Subcutaneous abdominal adipose tissue (tissue), 5 donors: ENCODE measurements at regions not wholly inside any gene's neighbourhood (a gene's known extent, or its start where the extent isn't known, plus 50 kb on each side); places are given as distances from the start of the nearest gene placed in this dataset.

Experiments used
- H3K27ac ChIP-seq: one replicate; pipeline ENCODE4 v1.7.0; 2013; ENCODE audit warnings: low read depth, mild to moderate bottlenecking, inconsistent platforms, low read length, moderate library complexity
- H3K27me3 ChIP-seq, 5 donors: one replicate each; pipeline ENCODE4 v1.7.0; 2013; ENCODE audit warnings: low read length in 5 of 5, inconsistent platforms in 1 of 5; ENCODE audit not compliant: control insufficient read depth in 5 of 5, insufficient read depth in 4 of 5
- H3K36me3 ChIP-seq, 5 donors: one replicate each; pipeline ENCODE4 v1.7.0; 2013; ENCODE audit warnings: low read length in 5 of 5; ENCODE audit not compliant: control insufficient read depth in 5 of 5, insufficient read depth in 5 of 5
- H3K4me1 ChIP-seq, 5 donors: one replicate each; pipeline ENCODE4 v1.7.0; 2013; ENCODE audit warnings: low read length in 5 of 5, mild to moderate bottlenecking in 3 of 5, moderate library complexity in 1 of 5; ENCODE audit not compliant: control insufficient read depth in 5 of 5, insufficient read depth in 5 of 5
- H3K4me3 ChIP-seq, 5 donors: one replicate each; pipeline ENCODE4 v1.7.0; 2013; ENCODE audit warnings: low read length in 5 of 5, low read depth in 1 of 5
- H3K9ac ChIP-seq, 5 donors: one replicate each; pipeline ENCODE4 v1.7.0; 2013; ENCODE audit warnings: low read length in 5 of 5, mild to moderate bottlenecking in 4 of 5, moderate library complexity in 3 of 5
- H3K9me3 ChIP-seq, 5 donors: one replicate each; pipeline ENCODE4 v1.7.0; 2013; ENCODE audit warnings: low read length in 5 of 5; ENCODE audit not compliant: control insufficient read depth in 5 of 5
- donor health status: healthy.
- donor health status: healthy.
- donor health status: healthy.
- donor health status: healthy.
- donor health status: healthy.

- Histone ChIP-seq H3K4me1 (peaks cover 0 to 30% (median 21%) of the 10 kb centered on the region in 5 donors), H3K36me3 (no peaks in the 10 kb centered on the region), H3K27me3 (no peaks in the 10 kb centered on the region), H3K9me3 (no peaks in the 10 kb centered on the region), H3K27ac (no peak overlapping the region), H3K9ac (no peak overlapping the region), H3K4me3 (no peak overlapping the region)
These were observed 223.2 kb downstream of the BLID start for GRCh38 chr11:121892863-121893262.

- Histone ChIP-seq H3K9me3 (no peaks in the 10 kb centered on the region), H3K4me3 (no peak overlapping the region), H3K27me3 (no peaks in the 10 kb centered on the region), H3K36me3 (no peaks in the 10 kb centered on the region), H3K4me1 (peaks cover 0 to 30% (median 21%) of the 10 kb centered on the region in 5 donors), H3K27ac (no peak overlapping the region), H3K9ac (no peak overlapping the region)
These were observed 223.8 kb downstream of the BLID start for GRCh38 chr11:121892131-121892681.

GRCh38 chr11:121890946-121891515 is 225.0 kb downstream of the BLID start:
- H3K4me1 ChIP-seq = peaks cover 0 to 41% (median 31%) of the 10 kb centered on the region in 5 donors
- no peaks in the 10 kb centered on the region for H3K9me3 ChIP-seq
- H3K36me3 ChIP-seq = no peaks in the 10 kb centered on the region
- no peak overlapping the region for H3K27ac ChIP-seq
- no peaks in the 10 kb centered on the region for H3K27me3 ChIP-seq
- H3K4me3 ChIP-seq = no peak overlapping the region
- no peak overlapping the region for H3K9ac ChIP-seq

GRCh38 chr11:121890377-121890776 is 225.6 kb downstream of the BLID start:
- H3K4me1 ChIP-seq = peaks cover 0 to 44% (median 34%) of the 10 kb centered on the region in 5 donors
- H3K36me3 ChIP-seq = no peaks in the 10 kb centered on the region
- H3K4me3 ChIP-seq = no peak overlapping the region
- no peaks in the 10 kb centered on the region for H3K9me3 ChIP-seq
- H3K27ac ChIP-seq = no peak overlapping the region
- H3K27me3 ChIP-seq = no peaks in the 10 kb centered on the region
- no peak overlapping the region for H3K9ac ChIP-seq

GRCh38 chr11:121889931-121890330 is 226.1 kb downstream of the BLID start:
- Histone ChIP-seq H3K9me3 (no peaks in the 10 kb centered on the region), H3K4me1 (peaks cover 0 to 44% (median 34%) of the 10 kb centered on the region in 5 donors), H3K27ac (no peak overlapping the region), H3K9ac (no peak overlapping the region), H3K36me3 (no peaks in the 10 kb centered on the region), H3K4me3 (no peak overlapping the region), H3K27me3 (no peaks in the 10 kb centered on the region)

GRCh38 chr11:121889186-121889585 is 226.8 kb downstream of the BLID start:
- Histone ChIP-seq H3K27ac (no peak overlapping the region), H3K9me3 (no peaks in the 10 kb centered on the region), H3K4me1 (peaks cover 0 to 44% (median 34%) of the 10 kb centered on the region in 5 donors), H3K4me3 (no peak overlapping the region), H3K9ac (no peak overlapping the region), H3K36me3 (no peaks in the 10 kb centered on the region), H3K27me3 (no peaks in the 10 kb centered on the region)

GRCh38 chr11:121887976-121888557 is 227.9 kb downstream of the BLID start:
- H3K9me3 ChIP-seq = no peaks in the 10 kb centered on the region
- H3K36me3 ChIP-seq = no peaks in the 10 kb centered on the region
- no peak overlapping the region for H3K9ac ChIP-seq
- no peak overlapping the region for H3K27ac ChIP-seq
- no peak overlapping the region for H3K4me3 ChIP-seq
- no peaks in the 10 kb centered on the region for H3K27me3 ChIP-seq
- peaks cover 0 to 44% (median 34%) of the 10 kb centered on the region in 5 donors for H3K4me1 ChIP-seq

GRCh38 chr11:121887569-121887968 is 228.4 kb downstream of the BLID start:
- H3K9me3 ChIP-seq = no peaks in the 10 kb centered on the region
- H3K4me1 ChIP-seq = peaks cover 0 to 42% (median 34%) of the 10 kb centered on the region in 5 donors

GRCh38 chr11:121886996-121887395 is 229.0 kb downstream of the BLID start:
- no peak overlapping the region for H3K4me3 ChIP-seq
- H3K27me3 ChIP-seq = no peaks in the 10 kb centered on the region
- no peaks in the 10 kb centered on the region for H3K9me3 ChIP-seq
- no peak overlapping the region for H3K27ac ChIP-seq
- H3K4me1 ChIP-seq = peaks cover 0 to 36% (median 29%) of the 10 kb centered on the region in 5 donors
- H3K9ac ChIP-seq = no peak overlapping the region
- H3K36me3 ChIP-seq = no peaks in the 10 kb centered on the region

More at GRCh38 chr11:121887569-121887968, 228.4 kb downstream of the BLID start:
- no peaks in the 10 kb centered on the region for H3K36me3 ChIP-seq
- no peak overlapping the region for H3K27ac ChIP-seq
- no peak overlapping the region for H3K4me3 ChIP-seq
- H3K9ac ChIP-seq = no peak overlapping the region
- no peaks in the 10 kb centered on the region for H3K27me3 ChIP-seq

GRCh38 chr11:121886005-121886734 is 229.8 kb downstream of the BLID start:
- Histone ChIP-seq H3K27me3 (no peaks in the 10 kb centered on the region), H3K9ac (no peak overlapping the region), H3K4me3 (no peak overlapping the region), H3K9me3 (no peaks in the 10 kb centered on the region), H3K27ac (no peak overlapping the region), H3K36me3 (no peaks in the 10 kb centered on the region), H3K4me1 (peaks cover 0 to 31% (median 23%) of the 10 kb centered on the region in 5 donors)
